GM12878 (cell line): ENCODE measurements at regions not wholly inside any gene's neighbourhood (a gene's known extent, or its start where the extent isn't known, plus 50 kb on each side); places are given as distances from the start of the nearest gene placed in this dataset.

Experiments used
- ATAC-seq: fragments of 200-7000 bp; cut with Tn5 transposase; 3 replicates; pipeline ENCODE4 v1.9.1; 2020; ENCODE audit warnings: mild to moderate bottlenecking, moderate library complexity
- BruUV-seq: library from RNA; stranded (reverse); fragments of 400-500 nt; replicated peaks from 2 replicates; lab custom pipeline; 2021; lab: Mats Ljungman, UMichigan
- CTCF ChIA-PET: fragments of 300-600 bp; sonication (Branson Sonifier 250); formaldehyde crosslinking; extraction: SDS; loops from one replicate; lab custom pipeline; 2021; ENCODE audit warnings: inconsistent platforms; lab: Yijun Ruan, JAX
- POLR2A ChIA-PET: fragments of 350-600 bp; formaldehyde crosslinking; extraction: SDS; loops from one replicate; lab custom pipeline; 2021; ENCODE audit warnings: inconsistent platforms; lab: Charles Lee
- RAD21 ChIA-PET: fragments of 300-600 bp; sonication (Branson Sonifier 250); formaldehyde crosslinking; loops from one replicate; lab custom pipeline; 2023; ENCODE audit warnings: antibody characterized with exemption; ENCODE audit not compliant: unreplicated experiment; lab: Charles Lee
- SMC1A ChIA-PET: fragments of 300-600 bp; sonication (Branson Sonifier 250); formaldehyde crosslinking; loops from one replicate; lab custom pipeline; 2023; ENCODE audit not compliant: unreplicated experiment, uncharacterized antibody; lab: Charles Lee
- DNase-seq: peaks from one replicate; pipeline ENCODE4 v3.0.0-alpha.2; 2011; ENCODE audit warnings: low read depth, low spot score
- FAIRE-seq: peaks from 3 replicates; lab custom pipeline; 2011; peaks lifted over from hg19 to GRCh38; lab: Jason Lieb, UNC
- H2AFZ ChIP-seq: 2 replicates; pipeline ENCODE4 v1.6.0; 2011; ENCODE audit warnings: low read depth, low read length, control low read depth; ENCODE audit not compliant: control insufficient read depth
- H3K27ac ChIP-seq: 2 replicates; pipeline ENCODE4 v1.5.1; 2011; ENCODE audit warnings: control low read depth; ENCODE audit not compliant: control insufficient read depth, insufficient read depth
- H3K27me3 ChIP-seq, 2 experiments: replicated peaks in 1 of 2; 2 replicates each; pipeline versions ENCODE4 v1.6.0 to v1.6.1; 2011; ENCODE audit warnings: low read length in 1 of 2; ENCODE audit not compliant: control insufficient read depth in 2 of 2, insufficient read depth in 2 of 2
- H3K36me3 ChIP-seq, 2 experiments: 2 replicates each; pipeline ENCODE4 v1.5.1; 2011; ENCODE audit warnings: low read length in 1 of 2; ENCODE audit not compliant: control insufficient read depth in 2 of 2, insufficient read depth in 2 of 2
- H3K4me1 ChIP-seq: 2 replicates; pipeline ENCODE4 v1.6.1; 2011; ENCODE audit warnings: mild to moderate bottlenecking, low read length, moderate library complexity, mixed read lengths; ENCODE audit not compliant: control insufficient read depth, insufficient read depth
- H3K4me2 ChIP-seq: 2 replicates; pipeline ENCODE4 v1.6.0; 2011; ENCODE audit warnings: control low read depth; ENCODE audit not compliant: control insufficient read depth, insufficient read depth
- H3K4me3 ChIP-seq: fragments of 200-600 bp; sonication (generic); 2 replicates; pipeline ENCODE4 v1.5.1; 2016
- H3K79me2 ChIP-seq: 2 replicates; pipeline ENCODE4 v1.6.0; 2011; ENCODE audit warnings: low read length; ENCODE audit not compliant: control insufficient read depth, insufficient read depth
- H3K9ac ChIP-seq: 2 replicates; pipeline ENCODE4 v1.8.0; 2011; ENCODE audit warnings: low read length, control low read depth, mixed read lengths; ENCODE audit not compliant: control insufficient read depth, insufficient read depth
- H3K9me3 ChIP-seq: replicated peaks from 3 replicates; pipeline ENCODE4 v1.5.1; 2011; ENCODE audit warnings: mild to moderate bottlenecking, low read length; ENCODE audit not compliant: control insufficient read depth, insufficient read depth
- H4K20me1 ChIP-seq: 2 replicates; pipeline ENCODE4 v1.6.0; 2011; ENCODE audit not compliant: control insufficient read depth, insufficient read depth
- BCLAF1 ChIP-seq: fragments of 450-650 bp; IDR thresholded peaks from 2 replicates; pipeline ENCODE4 v1.6.1; 2017; ENCODE audit warnings: antibody characterized with exemption, mild to moderate bottlenecking, moderate library complexity
- CEBPB ChIP-seq, 2 experiments: fragments of 150-350 bp in 1 of 2; IDR thresholded peaks; 2 replicates each; pipeline ENCODE4 v1.6.1; 2012 to 2014; ENCODE audit warnings: low read depth in 2 of 2, low read length in 2 of 2, borderline replicate concordance in 1 of 2, inconsistent platforms in 1 of 2
- CHD1 ChIP-seq: IDR thresholded peaks from 2 replicates; pipeline ENCODE4 v1.6.1; 2012; ENCODE audit warnings: low read depth, low read length, improper control_type of control experiment
- CREM ChIP-seq: IDR thresholded peaks from 2 replicates; pipeline ENCODE4 v1.6.1; 2014; ENCODE audit warnings: antibody characterized with exemption, low read depth
- IKZF1 ChIP-seq: fragments of 450-650 bp; conservative IDR thresholded peaks from 2 replicates; pipeline ENCODE4 v1.6.1; 2017; ENCODE audit warnings: antibody characterized with exemption, mild to moderate bottlenecking
- MYB ChIP-seq: fragments of 150-350 bp; IDR thresholded peaks from 2 replicates; pipeline ENCODE4 v1.6.1; 2014; ENCODE audit warnings: mild to moderate bottlenecking, low read depth, low read length, borderline replicate concordance
- NFIC ChIP-seq: IDR thresholded peaks from 2 replicates; pipeline ENCODE4 v1.6.1; 2012; ENCODE audit warnings: low read depth, mild to moderate bottlenecking, inconsistent platforms, low read length, moderate library complexity
- PML ChIP-seq: IDR thresholded peaks from 2 replicates; pipeline ENCODE4 v1.6.1; 2012; ENCODE audit warnings: low read length, inconsistent platforms
- RELB ChIP-seq: fragments of 450-650 bp; IDR thresholded peaks from 2 replicates; pipeline ENCODE4 v1.6.1; 2017; ENCODE audit warnings: low read depth, mild to moderate bottlenecking, moderate library complexity
- SMAD1 ChIP-seq: fragments of 450-650 bp; IDR thresholded peaks from 2 replicates; pipeline ENCODE4 v1.6.1; 2018; ENCODE audit warnings: mild to moderate bottlenecking, low read depth; ENCODE audit not compliant: partially characterized antibody
- SMC3 ChIP-seq: IDR thresholded peaks from 2 replicates; pipeline ENCODE4 v1.6.1; 2011; ENCODE audit warnings: low read length, improper control_type of control experiment, borderline replicate concordance
- ZNF592 ChIP-seq: fragments of 450-650 bp; IDR thresholded peaks from 2 replicates; pipeline ENCODE4 v1.6.1; 2017; ENCODE audit warnings: mild to moderate bottlenecking, moderate library complexity
- WGBS: methylation state at CpG from one replicate; pipeline ENCODE4 v1.1.6; 2016; ENCODE audit warnings: low lambda C conversion rate; ENCODE audit not compliant: insufficient replicate concordance, insufficient coverage; ENCODE audit errors: missing lambda C conversion rate; 5-methylcytosine and 5-hydroxymethylcytosine counted together
- in situ Hi-C: fragments of 300-500 bp; cut with MboI; formaldehyde crosslinking; loops from 9 replicates; pipeline ENCODE4 v1.14.3; 2018; ENCODE audit warnings: mixed read lengths
- intact Hi-C: fragments of 100-400 bp; cut with micrococcal nuclease; formaldehyde crosslinking; loops from one replicate; pipeline ENCODE4 v1.14.2; 2022; ENCODE audit not compliant: unreplicated experiment

- TF ChIP-seq IKZF1 = peak; percentile 52
- TF ChIP-seq SMC3 = no peak
- TF ChIP-seq PML = peak; percentile 99
- TF ChIP-seq, all 136 proteins: peak for 84
Measured at GRCh38 chr6:26156105-26156849, 69.0 kb downstream of the HFE start (continued).

- DNase-seq = no peak
- in situ Hi-C loops = no loop called here
- ATAC-seq = peak; percentile 32
- TF ChIP-seq NFIC (peak; percentile 11; the same call in 1 of the 2 replicates), CHD1 (peak; percentile 1; the same call in 1 of the 2 replicates), CREM (peak; percentile 6; the same call in 1 of the 2 replicates), BCLAF1 (peak; percentile 76; the same call in 1 of the 2 replicates), MYB (peak; percentile 74; the same call in 1 of the 2 replicates), CEBPB (IDR thresholded peaks at IDR 0.05; ENCODE audit: borderline replicate concordance in 1 of 2, low read depth in 2 of 2, low read length in 2 of 2) (peak in 1 of 2 experiments; percentile 73; a peak in 2 of 4 replicates), RELB (0 out of 2 replicates have a peak, but pooled peaks have one; percentile 12), SMAD1 (peak; percentile 79), ZNF592 (no peak)
Measured at GRCh38 chr6:26156850-26157250, 69.6 kb downstream of the HFE start.

More at GRCh38 chr6:26156850-26157250, 69.6 kb downstream of the HFE start:
- BruUV-seq = no TSS peak
- Histone ChIP-seq H3K9me3 (no peaks in the 10 kb centered on the region), H3K4me1 (peaks cover 11% of the 10 kb centered on the region), H3K27ac (peak overlapping the region; percentile 94), H3K27me3 (no peaks in the 10 kb centered on the region), H3K4me2 (peak overlapping the region; percentile 79), H3K36me3 (no peaks in the 10 kb centered on the region), H2AFZ (no peak overlapping the region), H3K79me2 (peaks cover 24% of the 10 kb centered on the region), H4K20me1 (no peaks in the 10 kb centered on the region; the same call in 1 of the 2 replicates), H3K9ac (peak overlapping the region; percentile 94), H3K4me3 (peak overlapping the region; percentile 88)
- WGBS = 2% methylated on average over 18 of the region's 18 CpGs
- ChIA-PET SMC1A (interaction anchor here (0.9 to 5.7 kb wide), 5 partner anchors 13 to 43 kb away, joined by 3 to 50 read pairs (median 26); a partner anchor contains a TSS), RAD21 (interaction anchor here (0.9 to 8.1 kb wide), 3 partner anchors 31 to 124 kb away, joined by 4 to 96 read pairs (median 4); a partner anchor contains a TSS), CTCF (interaction anchor here (1.9 kb wide), 1 partner anchor 33 kb away, joined by 8 read pairs; a partner anchor contains a TSS), POLR2A (interaction anchor here (0.6 to 6.5 kb wide), 12 partner anchors 13 to 136 kb away, joined by 3 to 119 read pairs (median 8); a partner anchor contains a TSS)
- FAIRE-seq = no peak
- intact Hi-C loops = loop anchor here (1.0 to 5.0 kb wide), 3 partner anchors 33 to 125 kb away; a partner anchor contains a TSS
